Right atrium auricular region (tissue), 2 donors: ENCODE measurements at regions not wholly inside any gene's neighbourhood (a gene's known extent, or its start where the extent isn't known, plus 50 kb on each side); places are given as distances from the start of the nearest gene placed in this dataset.

Experiments
- DNase-seq: peaks from one replicate; pipeline ENCODE4 v3.0.0-alpha.2; 2019; ENCODE audit warnings: low spot score
- H3K27ac ChIP-seq, 2 donors: fragments of 200-600 bp; sonication (generic); 1 replicate in 1 of 2; 2 replicates in 1 of 2; pipeline ENCODE4 v1.5.1; 2016 to 2019
- H3K27me3 ChIP-seq, 2 donors: fragments of 200-600 bp; sonication (generic); one replicate each; pipeline versions ENCODE4 v1.5.1 to v1.6.0; 2017 to 2019
- H3K36me3 ChIP-seq: fragments of 200-600 bp; sonication (generic); one replicate; pipeline ENCODE4 v1.5.1; 2016
- H3K4me1 ChIP-seq, 2 donors: fragments of 200-600 bp; sonication (generic); one replicate each; pipeline versions ENCODE4 v1.5.1 to v1.6.0; 2017 to 2019
- H3K4me3 ChIP-seq, 2 donors: fragments of 200-600 bp; sonication (generic); 1 replicate in 1 of 2; 2 replicates in 1 of 2; pipeline ENCODE4 v1.5.1; 2017 to 2019; ENCODE audit warnings: mild to moderate bottlenecking in 1 of 2, moderate library complexity in 1 of 2
- H3K9me3 ChIP-seq, 2 donors: fragments of 200-600 bp; sonication (generic); one replicate each; pipeline ENCODE4 v1.5.1; 2019
- CTCF ChIP-seq, 2 donors: fragments of 200-600 bp; sonication (generic); IDR thresholded peaks; one replicate each; pipeline ENCODE4 v1.5.1; 2019; ENCODE audit warnings: antibody characterized with exemption in 2 of 2

GRCh38 chr18:56475250-56475649 is 163.1 kb downstream of the TXNL1 start:
- no peak for DNase-seq
- Histone ChIP-seq H3K9me3 (no peaks in the 10 kb centered on the region), H3K27me3 (no peaks in the 10 kb centered on the region), H3K4me1 (no peaks in the 10 kb centered on the region), H3K36me3 (no peaks in the 10 kb centered on the region), H3K27ac (no peak overlapping the region), H3K4me3 (no peak overlapping the region)
- TF ChIP-seq CTCF (IDR thresholded peaks at IDR 0.05), result no peak

- no peak for DNase-seq
Measured at GRCh38 chr18:56473400-56474024, 164.9 kb downstream of the TXNL1 start.

GRCh38 chr18:56470406-56471351 is 167.7 kb downstream of the TXNL1 start:
- Histone ChIP-seq H3K4me1 (no peaks in the 10 kb centered on the region), H3K9me3 (peaks cover 0 to 3% of the 10 kb centered on the region in 2 donors), H3K27ac (no peak overlapping the region), H3K4me3 (no peak overlapping the region), H3K27me3 (no peaks in the 10 kb centered on the region), H3K36me3 (no peaks in the 10 kb centered on the region)
- no peak for TF ChIP-seq CTCF (IDR thresholded peaks at IDR 0.05)
- no peak for DNase-seq

More at GRCh38 chr18:56473400-56474024, 164.9 kb downstream of the TXNL1 start:
- H3K27ac ChIP-seq, result no peak overlapping the region
- H3K9me3 ChIP-seq, result no peaks in the 10 kb centered on the region
- H3K27me3 ChIP-seq, result no peaks in the 10 kb centered on the region
- H3K4me1 ChIP-seq, result no peaks in the 10 kb centered on the region
- no peaks in the 10 kb centered on the region for H3K36me3 ChIP-seq
- H3K4me3 ChIP-seq, result no peak overlapping the region
- no peak for TF ChIP-seq CTCF (IDR thresholded peaks at IDR 0.05)

DNA sequence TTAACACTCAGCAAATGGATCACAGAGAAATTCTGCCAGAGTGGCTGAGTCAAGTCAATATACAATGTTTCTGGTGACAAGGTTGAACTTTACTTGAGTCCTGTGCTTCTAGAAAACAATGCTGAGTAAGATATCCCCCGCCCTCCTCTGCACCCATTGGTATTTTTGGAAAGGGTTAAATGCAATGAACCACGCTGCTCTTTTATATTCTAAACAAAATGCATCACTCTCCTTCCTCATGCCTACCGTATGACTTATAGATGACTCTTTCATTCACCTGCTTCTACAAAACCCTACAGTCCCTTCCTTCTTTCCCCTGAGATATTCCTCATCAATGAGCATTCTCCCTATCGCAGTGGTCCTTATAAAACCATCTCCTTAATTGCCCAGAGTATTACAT is 168.8 kb downstream of the TXNL1 start:
- Histone ChIP-seq H3K4me3 (no peak overlapping the region), H3K36me3 (no peaks in the 10 kb centered on the region), H3K27ac (no peak overlapping the region), H3K27me3 (no peaks in the 10 kb centered on the region), H3K9me3 (peaks cover 0 to 14% of the 10 kb centered on the region in 2 donors), H3K4me1 (no peaks in the 10 kb centered on the region)
- TF ChIP-seq CTCF (IDR thresholded peaks at IDR 0.05), result no peak
- DNase-seq, result no peak

- Histone ChIP-seq H3K36me3 (no peaks in the 10 kb centered on the region), H3K4me1 (no peaks in the 10 kb centered on the region), H3K9me3 (peaks cover 0 to 25% of the 10 kb centered on the region in 2 donors), H3K27ac (peak overlapping the region in 1 of 2 donors; percentile 18), H3K4me3 (no peak overlapping the region), H3K27me3 (no peaks in the 10 kb centered on the region)
- DNase-seq, result no peak
- no peak for TF ChIP-seq CTCF (IDR thresholded peaks at IDR 0.05)
Measured at GRCh38 chr18:56468396-56468795, 170.0 kb downstream of the TXNL1 start.
